Mesenchymal stem cell (in vitro differentiated cells and primary cell): ENCODE measurements at regions not wholly inside any gene's neighbourhood (a gene's known extent, or its start where the extent isn't known, plus 50 kb on each side); places are given as distances from the start of the nearest gene placed in this dataset.

Experiments used
- DNase-seq: peaks from one replicate; pipeline ENCODE4 v3.0.0-alpha.2; 2013
- H2AFZ ChIP-seq: one replicate; pipeline ENCODE4 v1.6.1; 2013; ENCODE audit warnings: low read depth, mild to moderate bottlenecking, control low read depth, inconsistent platforms, low read length, moderate library complexity
- H2AK5ac ChIP-seq: 2 replicates; pipeline ENCODE4 v1.6.1; 2013; ENCODE audit warnings: low read length, moderate library complexity, mild to moderate bottlenecking, inconsistent platforms; ENCODE audit not compliant: severe bottlenecking
- H2BK120ac ChIP-seq: one replicate; pipeline ENCODE4 v1.6.1; 2013; ENCODE audit warnings: low read depth, mild to moderate bottlenecking, inconsistent platforms, low read length, moderate library complexity
- H2BK12ac ChIP-seq, 2 experiments: one replicate each; pipeline ENCODE4 v1.6.1; 2013; ENCODE audit warnings: inconsistent platforms in 2 of 2, low read length in 2 of 2, mild to moderate bottlenecking in 2 of 2, moderate library complexity in 2 of 2, control low read depth in 1 of 2
- H2BK15ac ChIP-seq: one replicate; pipeline ENCODE4 v1.6.1; 2013; ENCODE audit warnings: mild to moderate bottlenecking, low read depth, inconsistent platforms; ENCODE audit not compliant: poor library complexity, severe bottlenecking
- H2BK5ac ChIP-seq: 2 replicates; pipeline ENCODE4 v1.6.1; 2013; ENCODE audit warnings: low read depth, mild to moderate bottlenecking, low read length, control low read depth, inconsistent platforms; ENCODE audit not compliant: poor library complexity, severe bottlenecking
- H3K14ac ChIP-seq, 2 experiments: one replicate each; pipeline ENCODE4 v1.6.1; 2013; ENCODE audit warnings: inconsistent platforms in 2 of 2, low read length in 2 of 2, control low read depth in 1 of 2, mild to moderate bottlenecking in 1 of 2, moderate library complexity in 1 of 2
- H3K18ac ChIP-seq, 2 experiments: one replicate each; pipeline ENCODE4 v1.6.1; 2013; ENCODE audit warnings: inconsistent platforms in 2 of 2, low read length in 2 of 2, control low read depth in 1 of 2, low read depth in 1 of 2, mild to moderate bottlenecking in 1 of 2
- H3K23ac ChIP-seq, 2 experiments: one replicate each; pipeline ENCODE4 v1.6.1; 2013; ENCODE audit warnings: inconsistent platforms in 2 of 2, low read length in 2 of 2, mild to moderate bottlenecking in 2 of 2, moderate library complexity in 2 of 2, control low read depth in 1 of 2
- H3K27ac ChIP-seq: 2 replicates; pipeline ENCODE4 v1.5.1; 2013; ENCODE audit warnings: mild to moderate bottlenecking, moderate library complexity, low read length, control low read depth, inconsistent platforms; ENCODE audit not compliant: poor library complexity, severe bottlenecking
- H3K27me3 ChIP-seq, 2 experiments: 2 replicates each; pipeline versions ENCODE4 v1.6.1 to v1.7.0; 2013; ENCODE audit warnings: low read length in 2 of 2, mild to moderate bottlenecking in 2 of 2, moderate library complexity in 2 of 2, control low read depth in 1 of 2, inconsistent platforms in 1 of 2; ENCODE audit not compliant: control insufficient read depth in 1 of 2, insufficient read depth in 1 of 2
- H3K36me3 ChIP-seq, 2 experiments: 2 replicates each; pipeline versions ENCODE4 v1.6.1 to v1.7.0; 2013; ENCODE audit warnings: low read length in 2 of 2, control low read depth in 1 of 2, inconsistent platforms in 1 of 2, low read depth in 1 of 2, mild to moderate bottlenecking in 1 of 2; ENCODE audit not compliant: insufficient read depth in 2 of 2, control insufficient read depth in 1 of 2
- H3K4ac ChIP-seq, 2 experiments: one replicate each; pipeline ENCODE4 v1.6.1; 2013; ENCODE audit warnings: inconsistent platforms in 2 of 2, low read length in 2 of 2, mild to moderate bottlenecking in 2 of 2, moderate library complexity in 2 of 2, control low read depth in 1 of 2, low read depth in 1 of 2
- H3K4me1 ChIP-seq: 2 replicates; pipeline ENCODE4 v1.6.1; 2013; ENCODE audit warnings: low read depth, low read length, control low read depth; ENCODE audit not compliant: control insufficient read depth, insufficient read depth
- H3K4me2 ChIP-seq: 2 replicates; pipeline ENCODE4 v1.6.1; 2013; ENCODE audit warnings: low read length, mild to moderate bottlenecking, inconsistent platforms; ENCODE audit not compliant: poor library complexity, severe bottlenecking
- H3K4me3 ChIP-seq, 2 experiments: 2 replicates each; pipeline versions ENCODE4 v1.5.1 to v1.7.0; 2013; ENCODE audit warnings: low read length in 2 of 2, mild to moderate bottlenecking in 2 of 2, control low read depth in 1 of 2, low read depth in 1 of 2; ENCODE audit not compliant: insufficient read depth in 1 of 2
- H3K79me1 ChIP-seq: replicated peaks from 2 replicates; pipeline ENCODE4 v1.6.1; 2013; ENCODE audit warnings: mild to moderate bottlenecking, control low read depth, low read length, inconsistent platforms; ENCODE audit not compliant: poor library complexity, severe bottlenecking
- H3K9ac ChIP-seq: 2 replicates; pipeline ENCODE4 v1.7.0; 2013; ENCODE audit warnings: mild to moderate bottlenecking, low read length, moderate library complexity
- H3K9me3 ChIP-seq: 2 replicates; pipeline ENCODE4 v1.7.0; 2013; ENCODE audit warnings: mild to moderate bottlenecking, low read length; ENCODE audit not compliant: control insufficient read depth
- H4K8ac ChIP-seq: one replicate; pipeline ENCODE4 v1.6.1; 2013; ENCODE audit warnings: inconsistent platforms, mild to moderate bottlenecking, low read length, moderate library complexity
- H4K91ac ChIP-seq: one replicate; pipeline ENCODE4 v1.6.1; 2013; ENCODE audit warnings: mild to moderate bottlenecking, low read length, inconsistent platforms
- WGBS: methylation state at CpG from one replicate; pipeline ENCODE4 v1.1.7; 2013; ENCODE audit warnings: mixed read lengths; 5-methylcytosine and 5-hydroxymethylcytosine counted together

GRCh38 chr4:22192084-22192511 lies 243.5 kb upstream of the KCNIP4 start:
- Histone ChIP-seq H2BK120ac (no peak overlapping the region), H2BK5ac (no peak overlapping the region), H2AFZ (no peak overlapping the region), H3K4me1 (peaks cover 10% of the 10 kb centered on the region), H3K4me2 (peak overlapping the region; percentile 43), H3K4me3 (peak overlapping the region in 1 of 2 experiments; percentile 43), H3K36me3 (no peaks in the 10 kb centered on the region), H3K23ac (no peak overlapping the region), H3K27ac (peak overlapping the region; percentile 53), H3K18ac (no peak overlapping the region), H3K79me1 (no peaks in the 10 kb centered on the region), H3K4ac (no peak overlapping the region), H3K9me3 (no peaks in the 10 kb centered on the region), H3K27me3 (no peaks in the 10 kb centered on the region), H2BK15ac (no peak overlapping the region), H2BK12ac (no peak overlapping the region), H3K14ac (no peak overlapping the region), H4K8ac (no peak overlapping the region), H2AK5ac (no peak overlapping the region), H3K9ac (no peak overlapping the region), H4K91ac (no peak overlapping the region)
- 11% methylated on average over 5 of the region's 5 CpGs for WGBS
- no peak for DNase-seq

- H4K8ac ChIP-seq, result no peak overlapping the region
- H2AK5ac ChIP-seq, result peak overlapping the region; percentile 56
- H3K4me1 ChIP-seq, result peaks cover 10% of the 10 kb centered on the region
- no peak overlapping the region for H3K9ac ChIP-seq
- no peak overlapping the region for H2BK12ac ChIP-seq
- no peak overlapping the region for H3K23ac ChIP-seq
- no peaks in the 10 kb centered on the region for H3K79me1 ChIP-seq
- no peak overlapping the region for H2BK15ac ChIP-seq
- H2BK5ac ChIP-seq, result no peak overlapping the region
- H3K27me3 ChIP-seq, result no peaks in the 10 kb centered on the region
- H4K91ac ChIP-seq, result no peak overlapping the region
- H2AFZ ChIP-seq, result no peak overlapping the region
- H3K9me3 ChIP-seq, result no peaks in the 10 kb centered on the region
- H3K4ac ChIP-seq, result no peak overlapping the region
- H3K4me3 ChIP-seq, result peak overlapping the region in 1 of 2 experiments; percentile 43
- 46% methylated on average over 2 of the region's 2 CpGs for WGBS
- no peak overlapping the region for H3K14ac ChIP-seq
- no peak for DNase-seq
- peak overlapping the region; percentile 8 for H3K27ac ChIP-seq
- no peaks in the 10 kb centered on the region for H3K36me3 ChIP-seq
- H2BK120ac ChIP-seq, result no peak overlapping the region
- no peak overlapping the region for H3K4me2 ChIP-seq
- no peak overlapping the region for H3K18ac ChIP-seq
Observed at GRCh38 chr4:22191565-22191964, 243.0 kb upstream of the KCNIP4 start.

GRCh38 chr4:22190855-22191254 lies 242.3 kb upstream of the KCNIP4 start:
- H3K18ac ChIP-seq, result no peak overlapping the region
- WGBS, result 100% methylated on average over 1 of the region's 1 CpG
- no peak overlapping the region for H4K91ac ChIP-seq
- H2BK15ac ChIP-seq, result no peak overlapping the region
- no peak overlapping the region for H3K14ac ChIP-seq
- no peaks in the 10 kb centered on the region for H3K27me3 ChIP-seq
- peak; percentile 53 for DNase-seq
- no peak overlapping the region for H2BK5ac ChIP-seq
- no peak overlapping the region for H2AK5ac ChIP-seq
- H2BK12ac ChIP-seq, result no peak overlapping the region
- no peak overlapping the region for H3K23ac ChIP-seq
- peak overlapping the region; percentile 19 for H3K9ac ChIP-seq
- no peaks in the 10 kb centered on the region for H3K9me3 ChIP-seq
- H3K4ac ChIP-seq, result no peak overlapping the region
- no peak overlapping the region for H4K8ac ChIP-seq
- H3K36me3 ChIP-seq, result no peaks in the 10 kb centered on the region
- H3K79me1 ChIP-seq, result no peaks in the 10 kb centered on the region
- H3K4me2 ChIP-seq, result no peak overlapping the region
- H3K27ac ChIP-seq, result no peak overlapping the region
- no peak overlapping the region for H3K4me3 ChIP-seq
- H2BK120ac ChIP-seq, result no peak overlapping the region
- H2AFZ ChIP-seq, result no peak overlapping the region
- H3K4me1 ChIP-seq, result peaks cover 10% of the 10 kb centered on the region

GRCh38 chr4:22187203-22187820 lies 238.7 kb upstream of the KCNIP4 start:
- Histone ChIP-seq H3K23ac (no peak overlapping the region), H2BK120ac (no peak overlapping the region), H3K27me3 (no peaks in the 10 kb centered on the region), H4K8ac (no peak overlapping the region), H3K27ac (no peak overlapping the region), H3K14ac (no peak overlapping the region), H2AK5ac (no peak overlapping the region), H3K36me3 (no peaks in the 10 kb centered on the region), H3K4me3 (no peak overlapping the region), H3K4ac (no peak overlapping the region), H3K9ac (no peak overlapping the region), H3K18ac (no peak overlapping the region), H2AFZ (no peak overlapping the region), H2BK12ac (no peak overlapping the region), H2BK5ac (no peak overlapping the region), H4K91ac (no peak overlapping the region), H3K4me1 (peaks cover 10% of the 10 kb centered on the region), H3K9me3 (no peaks in the 10 kb centered on the region), H3K79me1 (no peaks in the 10 kb centered on the region), H3K4me2 (no peak overlapping the region), H2BK15ac (no peak overlapping the region)
- DNase-seq, result no peak
- WGBS, result 83% methylated on average over 1 of the region's 2 CpGs
